ENCODE measurements at regions not wholly inside any gene's neighbourhood (a gene's known extent, or its start where the extent isn't known, plus 50 kb on each side); places are given as distances from the start of the nearest gene placed in this dataset.

- Mint-ChIP-seq H3K9me3 (peaks cover 49% of the 10 kb centered on the region), H3K27ac (no peak overlapping the region), H3K4me3 (no peak overlapping the region)
Observed at GRCh38 chr2:155273323-155273722, 574.8 kb downstream of the KCNJ3 start.

GRCh38 chr2:155266583-155266982, 568.1 kb downstream of the KCNJ3 start:
- Mint-ChIP-seq H3K4me1 (ENCODE audit: low read depth) (no peaks in the 10 kb centered on the region), H3K27me3 (ENCODE audit: insufficient read depth) (no peaks in the 10 kb centered on the region), H3K27ac (no peak overlapping the region), H3K36me3 (ENCODE audit: low read depth) (no peaks in the 10 kb centered on the region), H3K4me3 (no peak overlapping the region), H3K9me3 (peaks cover 43% of the 10 kb centered on the region)
- TF ChIP-seq, protein P1, sequence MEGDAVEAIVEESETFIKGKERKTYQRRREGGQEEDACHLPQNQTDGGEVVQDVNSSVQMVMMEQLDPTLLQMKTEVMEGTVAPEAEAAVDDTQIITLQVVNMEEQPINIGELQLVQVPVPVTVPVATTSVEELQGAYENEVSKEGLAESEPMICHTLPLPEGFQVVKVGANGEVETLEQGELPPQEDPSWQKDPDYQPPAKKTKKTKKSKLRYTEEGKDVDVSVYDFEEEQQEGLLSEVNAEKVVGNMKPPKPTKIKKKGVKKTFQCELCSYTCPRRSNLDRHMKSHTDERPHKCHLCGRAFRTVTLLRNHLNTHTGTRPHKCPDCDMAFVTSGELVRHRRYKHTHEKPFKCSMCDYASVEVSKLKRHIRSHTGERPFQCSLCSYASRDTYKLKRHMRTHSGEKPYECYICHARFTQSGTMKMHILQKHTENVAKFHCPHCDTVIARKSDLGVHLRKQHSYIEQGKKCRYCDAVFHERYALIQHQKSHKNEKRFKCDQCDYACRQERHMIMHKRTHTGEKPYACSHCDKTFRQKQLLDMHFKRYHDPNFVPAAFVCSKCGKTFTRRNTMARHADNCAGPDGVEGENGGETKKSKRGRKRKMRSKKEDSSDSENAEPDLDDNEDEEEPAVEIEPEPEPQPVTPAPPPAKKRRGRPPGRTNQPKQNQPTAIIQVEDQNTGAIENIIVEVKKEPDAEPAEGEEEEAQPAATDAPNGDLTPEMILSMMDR (IDR thresholded peaks at IDR 0.05) = no peak
- no peak for DNase-seq

More at GRCh38 chr2:155273323-155273722, 574.8 kb downstream of the KCNJ3 start:
- Mint-ChIP-seq H3K27me3 (ENCODE audit: insufficient read depth) (no peaks in the 10 kb centered on the region), H3K36me3 (ENCODE audit: low read depth) (no peaks in the 10 kb centered on the region), H3K4me1 (ENCODE audit: low read depth) (no peaks in the 10 kb centered on the region)
- TF ChIP-seq, protein P1 (IDR thresholded peaks at IDR 0.05) = no peak
- no peak for DNase-seq

DNA sequence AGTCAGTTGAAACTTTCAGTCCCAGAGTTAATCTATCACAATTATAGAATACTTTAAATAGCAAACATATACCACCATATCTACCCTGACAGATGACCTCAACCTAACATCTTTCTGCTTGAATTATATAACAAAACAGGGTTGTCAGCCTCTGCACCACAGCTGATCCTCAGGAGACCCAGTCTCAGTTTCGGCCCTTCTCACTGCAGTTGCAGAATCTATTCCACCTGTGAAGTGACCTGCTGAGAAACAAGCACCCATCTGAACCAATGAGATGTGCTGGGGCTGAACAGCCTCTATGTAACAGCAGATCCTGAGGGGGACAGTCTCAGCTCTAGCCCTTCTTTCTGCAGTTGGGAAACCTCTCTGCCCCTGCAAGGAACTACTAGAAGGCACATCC, 567.6 kb downstream of the KCNJ3 start:
- no peaks in the 10 kb centered on the region for H3K4me1 Mint-ChIP-seq (ENCODE audit: low read depth)
- H3K27me3 Mint-ChIP-seq (ENCODE audit: insufficient read depth) = no peaks in the 10 kb centered on the region
- no peak for DNase-seq
- TF ChIP-seq, protein P1 (IDR thresholded peaks at IDR 0.05) = no peak
- no peaks in the 10 kb centered on the region for H3K36me3 Mint-ChIP-seq (ENCODE audit: low read depth)
- H3K9me3 Mint-ChIP-seq = peaks cover 45% of the 10 kb centered on the region
- H3K27ac Mint-ChIP-seq = no peak overlapping the region
- H3K4me3 Mint-ChIP-seq = no peak overlapping the region

DNA sequence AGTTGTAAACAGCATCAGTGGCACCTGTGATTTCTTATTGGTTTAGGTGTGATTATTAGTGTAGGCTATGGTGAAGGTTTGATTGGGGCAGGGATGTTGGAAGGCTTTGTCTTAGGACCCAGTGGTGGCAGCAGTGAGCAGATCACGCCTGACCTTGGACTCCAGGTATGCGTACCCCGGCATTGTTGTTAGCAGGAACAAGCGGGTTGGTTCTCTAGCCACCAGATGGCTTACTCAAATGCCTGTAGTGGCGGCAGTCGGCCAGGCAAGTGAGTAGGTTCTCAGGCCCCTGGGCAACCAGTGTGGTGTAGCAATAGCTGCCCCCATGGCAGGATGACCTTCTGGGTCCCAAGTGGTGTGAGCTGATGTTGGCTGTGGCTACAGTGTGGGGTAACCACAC, 558.3 kb downstream of the KCNJ3 start:
- TF ChIP-seq, protein P1 (IDR thresholded peaks at IDR 0.05) = no peak
- no peaks in the 10 kb centered on the region for H3K4me1 Mint-ChIP-seq (ENCODE audit: low read depth)
- 0 out of 2 replicates have a peak, but pooled peaks cover 4% of the 10 kb centered on the region for H3K36me3 Mint-ChIP-seq (ENCODE audit: low read depth)
- DNase-seq = no peak
- H3K9me3 Mint-ChIP-seq = peaks cover 33% of the 10 kb centered on the region
- H3K4me3 Mint-ChIP-seq = no peak overlapping the region
- H3K27me3 Mint-ChIP-seq (ENCODE audit: insufficient read depth) = no peaks in the 10 kb centered on the region
- H3K27ac Mint-ChIP-seq = no peak overlapping the region

DNA sequence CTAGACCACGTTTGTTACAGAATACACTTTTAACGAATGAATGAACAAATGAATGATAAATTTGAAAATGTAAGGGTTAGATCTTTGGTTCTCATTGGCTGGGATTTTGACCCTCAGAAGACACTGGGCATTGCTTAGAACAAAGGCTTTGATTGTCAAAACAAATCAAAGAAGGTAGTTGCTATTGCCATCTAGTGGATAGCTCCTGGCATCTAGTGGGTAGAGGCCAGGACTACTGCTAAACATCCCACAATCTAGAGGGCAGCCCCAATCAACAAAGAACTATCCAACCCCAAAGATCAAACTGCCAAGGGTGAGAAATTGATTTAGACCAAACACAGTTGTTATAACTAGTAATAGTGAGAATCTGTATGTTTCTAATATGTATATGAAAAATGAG, 552.3 kb downstream of the KCNJ3 start:
- H3K4me3 Mint-ChIP-seq = no peak overlapping the region
- H3K4me1 Mint-ChIP-seq (ENCODE audit: low read depth) = no peaks in the 10 kb centered on the region
- no peaks in the 10 kb centered on the region for H3K36me3 Mint-ChIP-seq (ENCODE audit: low read depth)
- no peak overlapping the region for H3K27ac Mint-ChIP-seq
- DNase-seq = no peak
- H3K27me3 Mint-ChIP-seq (ENCODE audit: insufficient read depth) = no peaks in the 10 kb centered on the region; the same call in 1 of the 2 replicates
- H3K9me3 Mint-ChIP-seq = peaks cover 18% of the 10 kb centered on the region
- TF ChIP-seq, protein P1 (IDR thresholded peaks at IDR 0.05) = no peak

GRCh38 chr2:155240176-155240575, 541.7 kb downstream of the KCNJ3 start:
- TF ChIP-seq, protein P1 (IDR thresholded peaks at IDR 0.05) = no peak
- Mint-ChIP-seq H3K27ac (no peak overlapping the region), H3K9me3 (peaks cover 37% of the 10 kb centered on the region), H3K27me3 (ENCODE audit: insufficient read depth) (no peaks in the 10 kb centered on the region), H3K36me3 (ENCODE audit: low read depth) (no peaks in the 10 kb centered on the region), H3K4me3 (no peak overlapping the region), H3K4me1 (ENCODE audit: low read depth) (no peaks in the 10 kb centered on the region)
- DNase-seq = no peak
